HEK293 (cell line): ENCODE measurements at regions not wholly inside any gene's neighbourhood (a gene's known extent, or its start where the extent isn't known, plus 50 kb on each side); places are given as distances from the start of the nearest gene placed in this dataset.

Source experiments
- CTCF ChIA-PET: fragments of 350-600 bp; formaldehyde crosslinking; extraction: SDS; loops from one replicate; lab custom pipeline; 2021; ENCODE audit warnings: antibody characterized with exemption; lab: Yijun Ruan, JAX
- POLR2A ChIA-PET: fragments of 300-600 bp; formaldehyde crosslinking; extraction: SDS; loops from one replicate; lab custom pipeline; 2020; ENCODE audit warnings: antibody characterized with exemption, inconsistent platforms; lab: Yijun Ruan, JAX
- H3K27ac ChIP-seq: fragments of 200-500 bp; sonication (Bioruptor generic); 2 replicates; pipeline ENCODE4 v1.5.1; 2014; ENCODE audit warnings: low read depth, low read length, control low read depth, inconsistent platforms; ENCODE audit errors: extremely low read depth
- H3K36me3 ChIP-seq, 2 experiments: fragments of 200-500 bp in 1 of 2; sonication (Bioruptor generic) in 1 of 2; 1 replicate in 1 of 2; 2 replicates in 1 of 2; pipeline ENCODE4 v1.5.1; 2014 to 2017; ENCODE audit warnings: inconsistent platforms in 2 of 2, low read length in 2 of 2; ENCODE audit not compliant: control insufficient read depth in 2 of 2, insufficient read depth in 1 of 2
- H3K4me1 ChIP-seq: fragments of 200-500 bp; sonication (Bioruptor generic); 2 replicates; pipeline ENCODE4 v1.5.1; 2014; ENCODE audit warnings: mild to moderate bottlenecking, low read length, inconsistent platforms; ENCODE audit not compliant: control insufficient read depth, insufficient read depth
- H3K4me3 ChIP-seq: 2 replicates; pipeline ENCODE4 v1.5.1; 2011; ENCODE audit warnings: low read depth, mild to moderate bottlenecking, control low read depth, low read length, moderate library complexity
- H3K9me3 ChIP-seq: fragments of 200-500 bp; sonication (Bioruptor generic); 2 replicates; pipeline ENCODE4 v1.5.1; 2014; ENCODE audit warnings: low read depth, low read length, inconsistent platforms; ENCODE audit not compliant: control insufficient read depth, insufficient read depth
- HOXA7 ChIP-seq: sonication (generic); formaldehyde crosslinking; IDR thresholded peaks from 2 replicates; pipeline ENCODE4 v1.8.1; 2022; ENCODE audit warnings: missing genetic modification reagents, borderline replicate concordance
- HOXD13 ChIP-seq: sonication (generic); formaldehyde crosslinking; IDR thresholded peaks from 2 replicates; pipeline ENCODE4 v1.8.0; 2022; ENCODE audit warnings: missing genetic modification reagents, borderline replicate concordance
- ZBTB21 ChIP-seq: fragments of 450-650 bp; formaldehyde crosslinking; IDR thresholded peaks from 2 replicates; pipeline ENCODE4 v1.5.1; 2017; ENCODE audit warnings: missing biosample characterization, missing genetic modification characterization
- ZNF157 ChIP-seq: fragments of 450-650 bp; formaldehyde crosslinking; IDR thresholded peaks from 2 replicates; pipeline ENCODE4 v1.5.1; 2016; ENCODE audit warnings: missing biosample characterization, missing genetic modification characterization
- ZNF24 ChIP-seq: fragments of 450-650 bp; formaldehyde crosslinking; IDR thresholded peaks from 2 replicates; pipeline ENCODE4 v1.5.1; 2016; ENCODE audit warnings: missing biosample characterization, missing genetic modification characterization
- ZNF311 ChIP-seq: fragments of 450-650 bp; formaldehyde crosslinking; IDR thresholded peaks from 2 replicates; pipeline ENCODE4 v1.5.1; 2017; ENCODE audit warnings: missing biosample characterization, missing genetic modification characterization, borderline replicate concordance
- ZNF354C ChIP-seq: fragments of 450-650 bp; formaldehyde crosslinking; IDR thresholded peaks from 2 replicates; pipeline ENCODE4 v1.5.1; 2016; ENCODE audit warnings: missing biosample characterization, missing genetic modification characterization, low read depth, borderline replicate concordance
- ZNF404 ChIP-seq: fragments of 450-650 bp; formaldehyde crosslinking; IDR thresholded peaks from 2 replicates; pipeline ENCODE4 v1.5.1; 2017; ENCODE audit warnings: missing biosample characterization, missing genetic modification characterization
- ZNF488 ChIP-seq: fragments of 450-650 bp; formaldehyde crosslinking; IDR thresholded peaks from 2 replicates; pipeline ENCODE4 v1.5.1; 2016; ENCODE audit warnings: missing biosample characterization, missing genetic modification characterization
- ZNF510 ChIP-seq: fragments of 450-650 bp; formaldehyde crosslinking; IDR thresholded peaks from 2 replicates; pipeline ENCODE4 v1.5.1; 2018; ENCODE audit warnings: mild to moderate bottlenecking, missing genetic modification characterization, missing biosample characterization; ENCODE audit not compliant: insufficient replicate concordance
- ZNF596 ChIP-seq: fragments of 450-650 bp; IDR thresholded peaks from 2 replicates; pipeline ENCODE4 v1.5.0; 2018; ENCODE audit warnings: missing biosample characterization, mild to moderate bottlenecking, missing genetic modification characterization, moderate library complexity
- ZNF664 ChIP-seq: fragments of 450-650 bp; formaldehyde crosslinking; IDR thresholded peaks from 2 replicates; pipeline ENCODE4 v1.5.1; 2016; ENCODE audit warnings: missing biosample characterization, missing genetic modification characterization
- ZNF677 ChIP-seq: fragments of 450-650 bp; IDR thresholded peaks from 2 replicates; pipeline ENCODE4 v1.5.0; 2018; ENCODE audit warnings: missing biosample characterization, mild to moderate bottlenecking, missing genetic modification characterization, moderate library complexity
- ZNF768 ChIP-seq: fragments of 450-650 bp; formaldehyde crosslinking; IDR thresholded peaks from 2 replicates; pipeline ENCODE4 v1.5.1; 2018; ENCODE audit warnings: missing biosample characterization, mild to moderate bottlenecking, missing genetic modification characterization
- ZNF777 ChIP-seq: fragments of 450-650 bp; formaldehyde crosslinking; IDR thresholded peaks from 2 replicates; pipeline ENCODE4 v1.5.1; 2017; ENCODE audit warnings: missing biosample characterization, missing genetic modification characterization, borderline replicate concordance
- TF ChIP-seq, protein P1 (sequence below): fragments of 450-650 bp; formaldehyde crosslinking; IDR thresholded peaks from 2 replicates; pipeline ENCODE4 v1.5.1; 2016; ENCODE audit warnings: missing biosample characterization, missing genetic modification characterization
- TF ChIP-seq, protein P2 (sequence below): fragments of 450-650 bp; formaldehyde crosslinking; IDR thresholded peaks from 2 replicates; pipeline ENCODE4 v1.5.1; 2016; ENCODE audit warnings: missing biosample characterization, missing genetic modification characterization
- TF ChIP-seq, protein P3 (sequence below): fragments of 450-650 bp; formaldehyde crosslinking; optimal IDR thresholded peaks from 2 replicates; pipeline ENCODE3; 2016; ENCODE audit warnings: missing biosample characterization, mild to moderate bottlenecking, missing genetic modification characterization

DNA sequence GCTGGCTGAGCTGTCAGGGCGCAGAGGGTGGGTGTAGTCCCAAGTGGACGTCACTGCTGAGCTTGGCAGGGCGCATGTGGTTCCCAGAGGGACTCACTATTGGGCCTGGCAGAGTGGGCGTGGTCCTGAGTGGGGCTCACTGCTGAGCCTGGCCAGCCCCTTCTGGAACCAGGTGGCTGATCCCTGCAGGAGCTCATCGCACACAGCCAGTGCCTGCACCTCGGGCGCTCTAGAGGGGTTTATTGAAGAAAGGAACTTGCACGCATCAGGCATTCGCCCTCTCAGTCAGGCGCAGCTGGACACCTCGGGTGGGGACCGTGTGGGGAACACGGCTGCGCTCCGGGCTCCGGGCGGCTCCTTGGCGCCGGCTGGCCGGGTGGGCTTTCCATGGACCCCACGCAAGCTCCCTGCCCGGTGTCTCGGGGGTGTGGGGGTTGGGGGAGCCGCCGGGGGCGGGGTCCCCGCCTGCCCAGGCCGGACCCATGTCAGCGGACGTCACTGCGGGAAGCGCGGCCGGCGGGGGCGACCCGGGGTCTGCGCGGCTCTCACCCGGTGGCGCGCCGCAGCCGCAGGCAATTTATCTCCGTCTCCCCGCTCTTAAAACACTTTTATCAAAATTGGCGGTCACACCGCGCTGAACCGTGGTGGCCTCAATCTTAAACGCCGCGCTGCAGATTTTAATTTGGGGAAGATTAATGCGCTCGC is 65.4 kb upstream of the NKX1-1 start (continued):
- TF ChIP-seq ZBTB21 (tag by site-specific recombination) (no peak), ZNF510 (no peak), ZNF777 (tag by site-specific recombination) (no peak)
- TF ChIP-seq, protein P1, sequence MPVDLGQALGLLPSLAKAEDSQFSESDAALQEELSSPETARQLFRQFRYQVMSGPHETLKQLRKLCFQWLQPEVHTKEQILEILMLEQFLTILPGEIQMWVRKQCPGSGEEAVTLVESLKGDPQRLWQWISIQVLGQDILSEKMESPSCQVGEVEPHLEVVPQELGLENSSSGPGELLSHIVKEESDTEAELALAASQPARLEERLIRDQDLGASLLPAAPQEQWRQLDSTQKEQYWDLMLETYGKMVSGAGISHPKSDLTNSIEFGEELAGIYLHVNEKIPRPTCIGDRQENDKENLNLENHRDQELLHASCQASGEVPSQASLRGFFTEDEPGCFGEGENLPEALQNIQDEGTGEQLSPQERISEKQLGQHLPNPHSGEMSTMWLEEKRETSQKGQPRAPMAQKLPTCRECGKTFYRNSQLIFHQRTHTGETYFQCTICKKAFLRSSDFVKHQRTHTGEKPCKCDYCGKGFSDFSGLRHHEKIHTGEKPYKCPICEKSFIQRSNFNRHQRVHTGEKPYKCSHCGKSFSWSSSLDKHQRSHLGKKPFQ (tag by site-specific recombination): no peak
- TF ChIP-seq, all 188 proteins: peak for 4

- Histone ChIP-seq H3K27ac (no peak overlapping the region), H3K36me3 (no peaks in the 10 kb centered on the region), H3K4me3 (no peak overlapping the region), H3K4me1 (no peaks in the 10 kb centered on the region), H3K9me3 (no peaks in the 10 kb centered on the region)
- TF ChIP-seq ZNF354C (tag by site-specific recombination) (no peak), ZNF404 (tag by site-specific recombination) (no peak), ZNF24 (tag by site-specific recombination) (no peak), HOXA7 (CRISPR knock-in tag) (no peak), ZNF768 (tag by site-specific recombination) (no peak), ZNF488 (tag by site-specific recombination) (no peak), ZNF157 (tag by site-specific recombination) (no peak), ZNF677 (tag by site-specific recombination) (no peak), ZNF664 (tag by site-specific recombination) (no peak), HOXD13 (no peak), ZNF311 (tag by site-specific recombination) (no peak)
- TF ChIP-seq, protein P2, sequence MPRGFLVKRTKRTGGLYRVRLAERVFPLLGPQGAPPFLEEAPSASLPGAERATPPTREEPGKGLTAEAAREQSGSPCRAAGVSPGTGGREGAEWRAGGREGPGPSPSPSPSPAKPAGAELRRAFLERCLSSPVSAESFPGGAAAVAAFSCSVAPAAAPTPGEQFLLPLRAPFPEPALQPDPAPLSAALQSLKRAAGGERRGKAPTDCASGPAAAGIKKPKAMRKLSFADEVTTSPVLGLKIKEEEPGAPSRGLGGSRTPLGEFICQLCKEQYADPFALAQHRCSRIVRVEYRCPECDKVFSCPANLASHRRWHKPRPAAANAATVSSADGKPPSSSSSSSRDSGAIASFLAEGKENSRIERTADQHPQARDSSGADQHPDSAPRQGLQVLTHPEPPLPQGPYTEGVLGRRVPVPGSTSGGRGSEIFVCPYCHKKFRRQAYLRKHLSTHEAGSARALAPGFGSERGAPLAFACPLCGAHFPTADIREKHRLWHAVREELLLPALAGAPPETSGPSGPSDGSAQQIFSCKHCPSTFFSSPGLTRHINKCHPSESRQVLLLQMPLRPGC (tag by site-specific recombination): no peak
- TF ChIP-seq, protein P3, sequence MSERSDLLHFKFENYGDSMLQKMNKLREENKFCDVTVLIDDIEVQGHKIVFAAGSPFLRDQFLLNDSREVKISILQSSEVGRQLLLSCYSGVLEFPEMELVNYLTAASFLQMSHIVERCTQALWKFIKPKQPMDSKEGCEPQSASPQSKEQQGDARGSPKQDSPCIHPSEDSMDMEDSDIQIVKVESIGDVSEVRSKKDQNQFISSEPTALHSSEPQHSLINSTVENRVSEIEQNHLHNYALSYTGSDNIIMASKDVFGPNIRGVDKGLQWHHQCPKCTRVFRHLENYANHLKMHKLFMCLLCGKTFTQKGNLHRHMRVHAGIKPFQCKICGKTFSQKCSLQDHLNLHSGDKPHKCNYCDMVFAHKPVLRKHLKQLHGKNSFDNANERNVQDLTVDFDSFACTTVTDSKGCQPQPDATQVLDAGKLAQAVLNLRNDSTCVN (tag by site-specific recombination): no peak
- ChIA-PET POLR2A (no interaction called here), CTCF (no interaction called here)
These were observed 64.7 kb upstream of the NKX1-1 start for GRCh38 chr4:1470816-1471442.

- ChIA-PET CTCF (interaction anchor here (0.6 kb wide), 1 partner anchor 153 kb away, joined by 4 read pairs; no protein-coding TSS in a partner anchor), POLR2A (no interaction called here)
- Histone ChIP-seq H3K4me1 (no peaks in the 10 kb centered on the region), H3K36me3 (no peaks in the 10 kb centered on the region), H3K4me3 (no peak overlapping the region), H3K9me3 (no peaks in the 10 kb centered on the region), H3K27ac (no peak overlapping the region)
- TF ChIP-seq ZNF596: no peak
- no peak for TF ChIP-seq HOXD13
These were observed 64.1 kb upstream of the NKX1-1 start for GRCh38 chr4:1470393-1470670.
